RCC 7860 (cell line): ENCODE measurements at regions not wholly inside any gene's neighbourhood (a gene's known extent, or its start where the extent isn't known, plus 50 kb on each side); places are given as distances from the start of the nearest gene placed in this dataset.

Experiments used
- DNase-seq: peaks from one replicate; pipeline ENCODE4 v3.0.0-alpha.2; 2015; ENCODE audit warnings: low spot score
- FAIRE-seq: peaks from 2 replicates; lab custom pipeline; 2012; peaks lifted over from hg19 to GRCh38; lab: Jason Lieb, UNC

- no peak for DNase-seq
- no peak for FAIRE-seq
Measured at GRCh38 chr2:6234702-6235101, 542.5 kb downstream of the SOX11 start.

- DNase-seq, result no peak
- no peak for FAIRE-seq
Measured at GRCh38 chr2:6236317-6236716, 544.1 kb downstream of the SOX11 start.

- FAIRE-seq (no peak), DNase-seq (no peak)
Measured at GRCh38 chr2:6237039-6237660, 545.0 kb downstream of the SOX11 start.

- no peak for FAIRE-seq
- no peak for DNase-seq
Measured at GRCh38 chr2:6249557-6249956, 557.4 kb downstream of the SOX11 start.

GRCh38 chr2:6254441-6254840, 562.3 kb downstream of the SOX11 start:
- DNase-seq, result no peak
- no peak for FAIRE-seq

- no peak for FAIRE-seq
- no peak for DNase-seq
Measured at GRCh38 chr2:6264198-6264597, 572.0 kb downstream of the SOX11 start.

- FAIRE-seq (no peak), DNase-seq (no peak)
Measured at GRCh38 chr2:6281524-6281923, 584.2 kb downstream of the CMPK2 start.

GRCh38 chr2:6283259-6283658, 582.4 kb downstream of the CMPK2 start:
- no peak for DNase-seq
- no peak for FAIRE-seq

GRCh38 chr2:6287406-6287805, 578.3 kb downstream of the CMPK2 start:
- no peak for FAIRE-seq
- DNase-seq, result no peak

- no peak for FAIRE-seq
Measured at GRCh38 chr2:6288791-6289190, 576.9 kb downstream of the CMPK2 start.

GRCh38 chr2:6290217-6291015, 575.3 kb downstream of the CMPK2 start:
- no peak for DNase-seq
- FAIRE-seq, result no peak

More at GRCh38 chr2:6288791-6289190, 576.9 kb downstream of the CMPK2 start:
- no peak for DNase-seq

- FAIRE-seq, result no peak
- DNase-seq, result no peak
Measured at GRCh38 chr2:6294791-6295190, 570.9 kb downstream of the CMPK2 start.

- DNase-seq (no peak), FAIRE-seq (no peak)
Measured at GRCh38 chr2:6297238-6297637, 568.5 kb downstream of the CMPK2 start.

- DNase-seq (no peak), FAIRE-seq (no peak)
Measured at GRCh38 chr2:6301426-6301825, 564.3 kb downstream of the CMPK2 start.

- FAIRE-seq, result no peak
- DNase-seq, result no peak
Measured at GRCh38 chr2:6308986-6309385, 556.7 kb downstream of the CMPK2 start.

- no peak for FAIRE-seq
- DNase-seq, result no peak
Measured at GRCh38 chr2:6309415-6310255, 556.1 kb downstream of the CMPK2 start.

- FAIRE-seq (no peak), DNase-seq (no peak)
Measured at GRCh38 chr2:6310256-6311215, 555.2 kb downstream of the CMPK2 start.

- DNase-seq (no peak), FAIRE-seq (no peak)
Measured at GRCh38 chr2:6312367-6312766, 553.3 kb downstream of the CMPK2 start.

GRCh38 chr2:6314218-6314960, 551.3 kb downstream of the CMPK2 start:
- DNase-seq (no peak), FAIRE-seq (no peak)

- FAIRE-seq (no peak), DNase-seq (no peak)
Measured at GRCh38 chr2:6325616-6326015, 540.1 kb downstream of the CMPK2 start.
